ENCODE measurements at regions not wholly inside any gene's neighbourhood (a gene's known extent, or its start where the extent isn't known, plus 50 kb on each side); places are given as distances from the start of the nearest gene placed in this dataset.
"Not testable (repeated sequence)": the region's sequence is repeated elsewhere in the genome, so short reads cannot be mapped to it uniquely, and the experiment has no call there.

DNA sequence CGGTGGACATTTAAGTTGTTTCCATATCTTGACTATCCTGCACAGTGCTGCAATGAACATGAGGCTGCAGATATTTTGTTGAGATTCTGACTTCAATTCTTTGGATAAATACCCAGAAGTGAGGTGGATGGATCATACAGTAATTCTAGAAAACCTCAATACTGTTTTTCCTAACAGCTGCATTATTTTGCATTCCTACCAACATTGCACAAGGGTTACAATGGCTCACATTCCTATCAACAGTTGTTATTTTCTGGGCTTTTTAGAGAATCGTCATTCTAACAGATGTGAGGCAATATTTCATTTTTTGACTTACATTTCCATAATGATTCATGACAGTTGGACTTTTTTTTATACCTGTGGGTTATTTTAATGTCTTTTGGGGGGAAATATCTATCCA, 716.9 kb upstream of the ANO3 start:
- DNase-seq (ENCODE audit: low spot score): no peak

DNA sequence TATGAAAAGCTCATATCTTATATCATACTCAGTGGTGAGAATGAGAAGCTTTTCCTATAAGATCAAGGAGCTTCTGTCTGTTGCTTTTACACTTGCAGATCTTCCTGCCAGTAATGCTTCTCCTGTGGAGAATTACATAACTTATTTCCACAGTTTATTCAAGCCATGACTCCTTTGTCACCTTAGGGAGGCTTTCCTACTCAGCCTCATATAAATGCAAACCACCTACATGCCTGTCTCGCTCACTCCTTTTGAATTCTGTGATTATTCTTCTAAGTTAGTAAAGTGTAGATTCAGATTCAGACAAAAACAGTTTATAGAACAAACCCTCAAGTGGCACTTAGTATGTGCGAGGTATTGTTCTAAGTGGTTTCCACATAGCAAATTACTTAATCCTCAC, 716.1 kb upstream of the ANO3 start:
- no peak for DNase-seq (ENCODE audit: low spot score)

DNA sequence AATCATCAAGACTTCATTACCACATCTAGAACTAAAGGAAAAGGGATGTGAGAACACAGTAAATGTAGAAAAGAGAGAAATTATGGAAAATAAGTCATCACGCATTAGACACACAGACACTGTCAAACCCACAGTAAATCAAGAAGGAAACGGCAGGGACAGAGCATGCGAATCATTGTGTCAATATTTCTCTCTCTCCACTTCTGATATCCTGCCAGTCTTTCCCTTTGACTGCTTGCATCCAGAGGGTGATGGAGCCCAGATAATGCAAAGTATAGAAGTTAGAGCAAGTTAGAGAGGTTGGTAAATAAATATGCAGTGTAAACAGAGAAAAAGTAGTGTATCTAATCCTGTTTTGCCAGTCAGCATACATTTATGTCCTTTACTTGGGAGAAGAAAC, 706.8 kb upstream of the ANO3 start:
- no peak for DNase-seq (ENCODE audit: low spot score)

DNA sequence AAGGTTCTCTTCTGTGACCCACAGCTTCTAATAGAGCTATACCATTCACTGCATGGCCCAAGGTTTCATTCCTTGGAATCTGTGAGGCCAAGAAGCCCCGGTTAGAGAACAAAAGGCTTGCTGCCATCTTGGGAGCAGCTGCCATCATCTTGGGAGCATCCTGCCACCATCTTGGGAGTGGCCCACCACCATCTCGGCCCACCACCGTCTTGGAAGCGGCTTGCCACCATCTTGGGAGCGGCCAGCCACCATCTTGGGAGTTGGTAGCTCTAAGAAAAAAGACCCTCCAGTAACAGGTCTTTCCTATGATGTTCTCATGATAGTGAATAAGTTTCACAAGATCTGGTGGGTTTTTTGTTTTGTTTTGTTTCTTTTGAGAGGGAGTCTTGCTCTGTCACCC, 703.9 kb upstream of the ANO3 start:
- no peak for DNase-seq (ENCODE audit: low spot score)

DNA sequence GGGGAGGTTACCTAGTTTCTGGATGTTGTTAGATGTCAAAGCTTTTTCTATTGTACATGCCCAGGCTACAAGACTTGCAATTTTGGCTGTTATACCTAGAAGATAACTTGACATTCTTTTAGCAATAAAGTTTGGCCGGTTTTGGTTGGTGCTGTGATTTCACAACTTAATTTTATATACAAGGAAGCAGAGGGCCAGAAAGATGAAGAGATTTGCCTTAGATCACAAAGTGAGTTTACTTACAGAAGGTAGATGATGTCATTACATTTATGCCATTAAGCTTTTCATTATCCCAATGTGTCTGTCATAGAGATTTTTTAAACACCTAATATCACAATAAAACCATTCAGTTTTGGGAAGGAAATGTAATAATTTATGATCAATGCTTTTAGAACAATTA, 698.7 kb upstream of the ANO3 start:
- DNase-seq (ENCODE audit: low spot score): no peak

DNA sequence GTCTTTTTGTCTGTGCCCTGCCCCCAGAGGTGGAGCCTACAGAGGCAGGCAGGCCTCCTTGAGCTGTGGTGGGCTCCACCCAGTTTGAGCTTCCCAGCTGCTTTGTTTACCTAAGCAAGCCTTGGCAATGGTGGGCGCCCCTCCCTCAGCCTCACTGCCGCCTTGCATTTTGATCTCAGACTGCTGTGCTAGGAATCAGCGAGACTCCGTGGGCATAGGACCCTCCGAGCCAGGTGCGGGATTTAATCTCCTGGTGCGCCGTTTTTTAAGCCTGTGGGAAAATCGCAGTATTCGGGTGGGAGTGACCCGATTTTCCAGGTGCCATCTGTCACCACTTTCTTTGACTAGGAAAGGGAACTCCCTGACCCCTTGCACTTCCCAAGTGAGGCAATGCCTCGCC, 682.7 kb upstream of the ANO3 start:
- DNase-seq (ENCODE audit: low spot score): not testable (repeated sequence)

DNA sequence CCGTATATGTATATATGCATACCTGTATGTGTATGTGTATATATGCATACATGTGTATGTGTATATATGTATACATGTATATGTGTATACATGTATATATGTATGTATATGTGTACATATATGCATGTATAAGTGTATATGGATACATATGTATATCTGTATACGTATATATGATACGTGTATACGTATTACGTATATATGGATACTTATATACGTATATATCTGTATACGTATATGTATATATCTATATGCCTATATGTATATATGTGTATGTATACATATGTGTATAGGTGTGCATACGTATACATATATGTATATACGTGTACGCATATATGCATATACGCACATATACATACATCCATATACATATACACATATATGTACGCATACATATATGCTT, 681.6 kb upstream of the ANO3 start:
- DNase-seq (ENCODE audit: low spot score): no peak

DNA sequence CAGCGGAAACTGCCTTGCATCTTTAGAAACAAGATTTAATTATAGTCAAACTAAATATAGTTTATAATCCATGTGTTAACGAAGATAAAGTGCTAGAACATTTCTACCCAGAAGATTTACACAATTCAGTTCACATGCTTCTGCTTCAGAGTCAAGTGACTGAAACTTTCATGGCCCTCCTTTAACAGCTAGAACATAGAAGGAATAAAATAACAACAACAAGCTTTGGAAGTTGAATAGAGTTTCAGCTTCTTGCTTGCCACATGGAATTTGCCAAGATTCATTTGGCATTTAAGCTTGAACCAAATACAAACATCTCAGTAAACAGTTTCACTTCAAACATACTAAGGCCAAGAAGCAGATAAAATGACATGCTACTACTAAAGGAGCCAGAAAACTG, 676.3 kb upstream of the ANO3 start:
- no peak for DNase-seq (ENCODE audit: low spot score)

DNA sequence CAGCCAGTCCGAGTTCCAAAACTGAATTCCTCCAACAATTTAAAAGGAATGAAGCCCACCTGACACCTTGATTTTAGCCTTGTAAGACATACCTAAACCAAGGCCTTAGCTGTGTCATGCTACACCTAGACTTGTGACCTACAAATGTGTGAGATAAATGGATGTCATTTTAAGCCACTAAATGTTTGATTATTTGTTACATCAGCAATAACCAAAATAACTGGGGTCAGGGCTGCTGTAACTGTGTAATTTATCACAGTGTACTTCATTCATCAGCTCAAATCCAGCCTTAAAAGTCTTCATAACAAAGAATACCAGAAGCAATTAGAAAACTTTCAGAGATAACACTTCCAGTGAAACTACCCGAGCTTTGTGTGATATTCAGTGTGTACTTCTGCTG, 673.0 kb upstream of the ANO3 start:
- no peak for DNase-seq (ENCODE audit: low spot score)

DNA sequence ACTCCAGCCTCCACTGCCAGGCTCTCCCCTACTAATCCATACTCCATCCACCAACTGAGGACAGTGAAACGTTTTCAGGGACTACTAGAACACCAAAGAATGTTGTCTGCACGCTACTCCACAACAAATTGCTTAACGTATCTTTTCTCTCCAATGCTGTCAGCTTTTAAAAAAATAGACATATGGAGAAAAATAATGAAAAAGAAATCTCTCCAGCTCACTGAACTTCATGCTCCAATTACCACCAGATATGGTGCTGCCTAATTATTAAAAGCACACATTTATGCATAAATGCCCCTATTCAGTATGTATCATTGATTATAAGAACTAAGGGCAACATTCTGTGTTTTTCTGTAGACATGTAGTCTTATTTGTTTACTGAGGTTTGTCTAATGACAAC, 672.2 kb upstream of the ANO3 start:
- no peak for DNase-seq (ENCODE audit: low spot score)

DNA sequence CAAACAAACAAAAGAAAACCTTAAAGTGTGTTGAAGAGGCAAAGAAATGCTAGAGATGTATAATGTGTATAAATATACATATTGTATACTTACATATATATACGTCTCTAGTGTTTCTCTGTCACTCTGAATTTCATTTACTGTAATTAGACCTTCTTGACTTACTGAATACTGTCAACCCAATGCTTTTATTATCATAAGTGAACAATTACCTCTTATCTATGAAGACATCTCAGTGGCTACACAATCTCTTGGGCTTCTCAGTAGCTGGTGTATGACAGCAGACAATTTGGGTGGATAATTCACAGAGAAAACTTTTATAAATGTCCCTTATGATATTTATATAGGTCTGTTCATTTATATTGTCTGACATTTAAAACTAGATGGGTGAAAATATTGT, 664.1 kb upstream of the ANO3 start:
- no peak for DNase-seq (ENCODE audit: low spot score)

DNA sequence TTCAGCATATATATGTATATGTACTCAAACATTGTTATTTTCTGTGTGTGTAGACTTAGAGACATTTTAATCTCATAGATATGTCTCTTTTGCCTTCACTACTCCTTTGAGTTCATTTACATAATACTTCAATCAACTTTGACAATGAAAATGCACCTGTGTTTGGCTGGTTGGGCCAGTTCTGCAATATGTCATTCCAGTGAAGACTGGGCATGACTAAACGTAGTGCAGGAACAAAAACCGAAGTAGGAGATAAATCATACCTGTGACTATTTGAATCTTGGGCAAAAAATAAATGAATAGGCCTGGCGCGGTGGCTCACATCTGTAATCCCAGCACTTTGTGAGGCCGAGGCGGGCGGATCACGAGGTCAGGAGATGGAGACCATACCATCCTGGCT, 640.0 kb upstream of the ANO3 start:
- no peak for DNase-seq (ENCODE audit: low spot score)

DNA sequence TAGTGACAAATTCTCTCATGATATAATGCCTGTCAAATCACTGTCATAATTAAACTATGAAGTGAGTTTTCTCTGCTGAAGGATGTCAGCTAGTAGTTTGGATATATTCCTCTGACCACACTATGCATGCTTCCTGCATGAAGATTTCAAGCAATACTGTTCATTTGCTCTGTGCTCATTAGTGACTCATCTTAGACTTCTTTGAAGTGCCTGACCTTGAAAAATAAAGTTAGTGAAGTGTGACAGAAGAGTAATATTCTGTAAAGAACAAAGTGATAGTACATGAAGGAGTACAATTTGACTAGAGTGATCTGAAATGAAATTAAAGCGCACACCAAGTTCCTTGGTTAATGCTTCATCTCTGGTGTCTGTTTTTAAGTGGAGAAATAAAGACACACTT, 629.5 kb upstream of the ANO3 start:
- DNase-seq (ENCODE audit: low spot score): no peak

DNA sequence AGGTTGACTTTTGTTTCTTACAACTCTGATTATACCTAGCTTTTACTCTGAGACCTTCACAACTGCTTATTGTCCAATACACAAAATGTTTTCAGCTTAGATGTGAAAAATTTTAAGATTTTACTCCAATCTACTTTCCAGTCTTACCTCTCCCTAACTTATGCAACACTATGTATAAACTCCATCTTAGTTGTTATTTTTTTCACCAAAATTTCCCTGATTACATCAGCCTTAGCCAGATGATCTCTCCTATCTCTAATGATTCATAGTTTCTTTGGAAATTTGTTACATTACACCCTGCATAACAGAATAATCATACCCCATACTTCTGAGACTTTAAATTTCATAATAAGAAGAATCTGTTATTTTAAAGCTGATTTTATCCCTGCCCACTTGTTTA, 621.0 kb upstream of the ANO3 start:
- no peak for DNase-seq (ENCODE audit: low spot score)

DNA sequence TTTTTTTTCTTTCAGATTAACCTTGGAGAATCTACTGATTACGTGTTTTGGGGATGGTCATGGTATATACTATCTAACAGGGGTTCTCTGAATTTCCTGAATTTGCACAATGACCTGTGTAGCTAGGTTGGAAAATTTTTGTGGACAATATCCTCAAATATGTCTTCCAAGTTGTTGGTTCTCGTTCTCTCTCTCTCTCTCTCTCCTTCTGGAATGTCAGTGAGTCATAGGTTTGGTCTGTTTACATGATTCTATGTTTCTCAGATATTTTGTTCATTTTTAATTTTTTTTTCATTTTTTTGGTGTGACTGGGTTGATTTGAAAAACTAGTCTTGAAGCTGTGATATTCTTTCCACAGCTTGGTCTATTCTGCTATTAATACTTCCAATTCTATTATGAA, 604.0 kb upstream of the ANO3 start:
- DNase-seq (ENCODE audit: low spot score): no peak

DNA sequence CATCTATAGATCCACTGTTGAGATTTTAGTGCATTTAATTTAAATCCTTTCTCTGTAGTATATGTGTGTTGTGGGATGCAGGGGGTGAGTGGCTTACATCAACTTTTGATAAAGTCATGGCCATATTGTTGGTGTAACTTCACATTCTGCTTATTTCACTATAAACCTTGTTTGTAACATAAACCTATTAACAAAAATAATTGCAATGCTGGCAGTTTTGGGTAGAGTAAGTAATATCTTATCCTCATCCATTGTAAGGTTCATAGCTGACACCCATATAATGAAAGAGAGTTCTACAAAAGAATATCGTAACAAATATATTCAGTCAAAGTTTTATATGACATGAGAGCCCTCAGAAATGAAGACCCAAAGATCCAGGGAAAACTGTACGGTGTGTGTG, 601.7 kb upstream of the ANO3 start:
- DNase-seq (ENCODE audit: low spot score): no peak

DNA sequence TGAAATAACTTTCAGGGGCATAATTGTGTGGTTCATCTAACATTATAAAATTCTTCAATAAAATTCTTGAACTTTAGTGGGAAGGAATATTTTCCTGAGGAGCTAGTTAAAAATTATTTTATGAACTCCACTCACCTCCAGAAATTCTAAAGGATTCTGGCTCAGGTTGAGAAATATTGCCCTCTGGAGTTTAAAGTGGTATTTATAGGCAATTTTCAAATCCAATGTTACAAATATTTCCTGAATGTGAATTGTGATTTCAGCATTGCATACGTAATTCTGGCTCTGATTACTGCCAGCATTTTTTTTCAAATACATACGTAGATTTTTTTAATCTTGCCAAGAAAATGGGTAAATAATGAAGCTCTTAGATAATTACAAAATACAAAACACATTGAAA, 598.2 kb upstream of the ANO3 start:
- DNase-seq (ENCODE audit: low spot score): no peak

DNA sequence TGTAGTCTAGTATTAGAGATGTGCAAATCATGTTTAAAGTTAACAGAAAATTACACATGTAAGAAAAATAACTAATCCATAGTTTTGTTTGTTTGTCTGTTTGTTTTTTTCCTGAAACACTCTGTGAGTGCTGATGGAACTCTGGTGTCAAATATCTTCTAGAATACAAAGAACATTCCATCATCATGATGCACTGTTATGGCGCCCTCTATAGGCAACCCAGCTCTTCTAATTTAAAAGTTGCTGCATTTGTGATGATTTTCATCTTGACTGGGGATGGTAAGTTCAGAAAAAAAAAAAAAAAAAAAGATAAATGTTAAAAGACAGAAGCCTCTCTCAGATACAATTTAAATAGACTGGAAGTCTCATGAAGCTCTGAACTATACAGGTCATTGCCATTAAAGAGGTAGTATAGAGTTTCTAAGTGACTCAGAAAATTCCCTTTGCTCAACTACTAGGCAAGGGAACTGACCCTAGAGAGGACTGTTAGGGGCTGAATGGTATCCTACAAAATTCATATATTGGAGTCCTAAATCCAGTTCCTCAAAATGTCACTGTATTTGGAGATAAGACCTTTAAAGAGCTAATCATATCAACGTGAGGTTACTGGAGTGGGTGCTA, 597.2 kb upstream of the ANO3 start:
- DNase-seq (ENCODE audit: low spot score): no peak

DNA sequence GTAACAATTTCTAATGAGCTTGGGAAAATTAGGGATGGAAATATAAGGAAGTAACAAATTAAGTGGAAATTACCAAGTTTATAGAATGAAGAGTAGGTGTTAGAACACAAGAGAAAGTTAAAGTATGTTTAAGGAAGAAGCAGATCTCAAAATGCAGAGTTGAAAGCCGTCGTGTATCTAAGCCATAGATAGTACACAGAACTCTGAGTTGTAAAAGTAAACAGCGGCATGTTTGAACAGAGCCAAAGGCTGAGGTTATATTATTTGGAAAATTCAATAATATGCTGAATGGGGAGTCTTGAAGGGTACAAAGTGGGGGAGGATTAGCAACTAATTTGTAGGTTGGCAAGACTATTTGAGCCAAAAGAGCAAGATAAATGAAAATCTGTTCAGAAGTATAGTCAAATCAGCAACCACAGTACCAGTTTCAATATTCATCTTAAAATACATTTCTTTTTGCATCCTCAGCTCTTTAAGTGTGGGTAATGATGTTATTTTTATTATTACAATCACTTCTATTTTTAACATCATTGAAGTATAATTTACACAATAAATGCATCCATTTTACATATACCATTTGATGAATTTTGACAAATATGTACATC, 594.8 kb upstream of the ANO3 start:
- DNase-seq (ENCODE audit: low spot score): no peak

DNA sequence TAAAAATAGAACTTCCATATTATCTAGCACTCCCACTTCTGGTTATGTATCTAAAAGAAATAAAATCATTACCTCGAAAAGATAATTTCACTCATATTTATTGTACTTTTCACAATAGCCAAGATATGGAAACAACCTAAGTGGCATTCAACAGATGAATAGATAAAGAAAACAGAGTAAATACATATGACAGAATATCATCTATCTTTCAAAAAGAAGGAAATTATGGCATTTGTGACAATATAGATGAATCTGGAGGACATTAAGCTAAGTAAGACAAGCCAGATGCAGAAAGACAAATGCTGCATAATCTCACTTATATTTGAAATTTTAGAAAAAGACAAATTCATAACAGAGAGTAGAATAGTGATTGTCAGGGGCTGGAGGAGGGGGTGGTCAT, 590.0 kb upstream of the ANO3 start:
- no peak for DNase-seq (ENCODE audit: low spot score)

DNA sequence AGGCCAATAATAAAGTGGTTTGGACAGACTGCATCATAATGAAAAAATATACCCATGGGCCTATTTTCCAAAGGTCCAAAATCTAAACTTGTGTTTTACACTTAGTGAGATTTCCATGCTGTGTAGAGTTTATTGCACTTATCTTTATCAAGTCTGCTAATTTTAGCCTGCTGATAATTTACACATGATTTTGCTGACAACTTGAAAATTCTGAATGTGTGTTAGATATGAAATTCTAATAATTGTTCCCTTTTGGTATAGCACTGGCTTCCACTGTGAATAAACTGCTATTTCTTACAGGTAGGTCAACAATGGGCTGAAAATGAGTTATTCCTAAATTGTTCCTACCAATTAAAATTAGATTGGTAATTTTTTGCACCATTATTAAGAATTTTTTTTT, 589.1 kb upstream of the ANO3 start:
- DNase-seq (ENCODE audit: low spot score): no peak

DNA sequence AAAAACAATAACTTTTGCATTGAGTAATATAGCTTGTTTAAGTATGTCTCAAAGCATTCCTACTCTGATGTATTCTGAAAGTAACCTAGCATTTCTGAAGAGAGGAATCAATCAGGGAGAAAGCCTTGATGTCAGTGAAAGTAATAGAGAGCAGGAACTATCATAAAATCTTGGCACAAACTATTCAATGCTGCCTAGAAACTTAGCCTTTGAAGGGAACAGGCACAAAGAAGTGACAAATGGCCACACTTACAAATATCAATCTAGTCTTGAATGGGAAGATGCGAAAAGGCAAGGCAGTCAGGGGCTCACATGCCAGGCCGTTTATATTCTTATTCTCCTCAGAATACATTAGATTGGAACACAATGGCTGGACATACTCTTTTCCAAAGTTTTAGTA, 576.5 kb upstream of the ANO3 start:
- DNase-seq (ENCODE audit: low spot score): no peak

DNA sequence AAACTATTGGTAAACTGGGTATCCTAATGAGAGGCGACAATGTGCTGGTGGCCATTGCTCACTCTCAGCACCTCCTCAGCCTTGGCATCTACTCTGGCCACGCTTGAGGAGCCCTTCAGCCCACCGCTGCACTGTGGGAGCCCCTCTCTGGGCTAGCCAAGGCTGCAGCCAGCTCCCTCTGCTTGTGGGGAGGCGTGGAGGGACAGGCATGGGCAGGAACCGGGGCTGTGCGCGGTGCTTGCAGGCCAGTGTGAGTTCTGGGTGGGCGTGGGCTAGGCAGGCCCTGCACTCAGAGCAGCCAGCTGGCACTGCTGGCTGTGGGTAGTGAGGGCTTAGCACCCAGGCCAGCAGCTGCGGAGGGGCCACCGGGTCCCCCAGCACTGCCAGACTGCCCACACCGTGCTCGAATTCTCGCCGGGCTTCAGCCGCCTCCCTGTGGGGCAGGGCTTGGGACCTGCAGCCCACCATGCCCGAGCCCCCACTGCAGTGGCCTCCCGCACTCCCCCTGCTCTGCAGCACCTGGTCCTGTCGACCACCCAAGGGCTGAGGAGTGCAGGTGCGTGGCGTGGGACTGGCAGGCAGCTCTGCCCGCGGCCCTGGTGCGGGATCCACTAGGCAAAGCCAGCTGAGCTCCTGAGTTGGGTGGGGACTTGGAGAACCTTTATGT, 575.9 kb upstream of the ANO3 start:
- DNase-seq (ENCODE audit: low spot score): no peak

DNA sequence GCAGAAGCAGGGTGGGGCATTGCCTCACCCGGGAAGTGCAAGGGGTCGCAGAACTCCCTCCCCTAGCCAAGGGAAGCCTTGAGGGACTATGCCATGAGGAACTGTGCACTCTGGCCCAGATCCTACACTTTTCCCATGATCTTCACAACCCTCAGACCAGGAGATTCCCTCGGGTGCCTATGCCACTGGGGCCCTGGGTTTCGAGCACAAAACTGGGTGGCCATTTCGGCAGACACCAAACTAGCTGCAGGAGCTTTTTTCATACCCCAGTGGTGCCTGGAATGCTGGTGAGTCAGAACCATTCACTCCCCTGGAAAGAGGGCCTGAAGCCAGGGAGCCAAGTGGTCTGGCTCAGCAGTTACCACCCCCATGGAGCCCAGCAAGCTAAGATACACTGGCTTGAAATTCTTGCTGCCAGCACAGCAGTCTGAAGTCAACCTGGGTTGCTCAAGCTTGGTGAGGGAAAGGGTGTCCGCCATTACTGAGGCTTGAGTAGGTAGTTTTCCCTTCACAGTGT, 573.7 kb upstream of the ANO3 start:
- no peak for DNase-seq (ENCODE audit: low spot score)
